ENCODE measurements at regions not wholly inside any gene's neighbourhood (a gene's known extent, or its start where the extent isn't known, plus 50 kb on each side); places are given as distances from the start of the nearest gene placed in this dataset.
"Not testable (repeated sequence)": the region's sequence is repeated elsewhere in the genome, so short reads cannot be mapped to it uniquely, and the experiment has no call there.

DNA sequence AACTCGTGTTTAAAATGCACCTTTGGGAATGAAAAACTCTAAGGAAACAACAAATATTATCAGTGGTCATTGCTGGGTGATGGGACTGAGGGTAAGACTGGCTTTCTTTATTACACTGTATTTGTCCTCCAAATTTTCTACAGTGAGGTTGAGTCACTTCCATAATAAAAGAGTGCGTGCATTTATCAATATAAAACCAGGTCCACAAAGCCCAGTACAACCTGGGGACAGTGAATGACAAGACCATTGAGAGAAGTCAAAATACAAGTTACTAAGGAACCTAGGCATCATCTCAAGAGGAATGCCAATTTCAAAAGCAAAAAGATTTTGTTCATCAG is 76.4 kb downstream of the MAGED4 start:
- no peak for DNase-seq

GRCh38 chrX:52261463-52262194 is 76.9 kb downstream of the MAGED4 start:
- peak; percentile 63 for DNase-seq

- no peak for DNase-seq
Observed at GRCh38 chrX:52262195-52262546, 77.5 kb downstream of the MAGED4 start.

- no peak for DNase-seq
Observed at GRCh38 chrX:52263417-52263816, 78.7 kb downstream of the MAGED4 start.

DNA sequence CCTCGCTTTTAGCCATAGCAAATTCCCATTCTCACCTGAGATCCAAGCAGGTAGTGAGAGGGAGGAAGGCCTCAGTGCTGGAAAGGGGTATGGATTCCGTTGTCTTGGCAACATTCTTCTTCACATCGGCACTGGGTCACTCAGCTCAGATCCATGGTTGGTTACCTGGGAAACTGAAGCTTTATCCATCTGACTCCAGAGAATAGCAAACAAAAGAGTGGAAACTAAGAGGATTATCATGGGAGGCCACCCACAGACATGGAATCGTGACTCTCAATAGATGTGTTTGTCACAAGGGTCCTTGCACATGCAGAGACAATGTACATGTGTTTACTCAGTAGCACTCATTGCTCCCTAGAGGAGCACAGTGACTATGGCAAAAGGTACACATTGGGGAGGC is 81.0 kb downstream of the MAGED4 start:
- no peak for DNase-seq

- not testable (repeated sequence) for DNase-seq
Observed at GRCh38 chrX:52268502-52268901, 83.8 kb downstream of the MAGED4 start.

GRCh38 chrX:52270453-52271116 is 85.9 kb downstream of the MAGED4 start:
- DNase-seq: no peak

- no peak for DNase-seq
Observed at GRCh38 chrX:52271206-52271605, 86.5 kb downstream of the MAGED4 start.

GRCh38 chrX:52277666-52278065 is 91.2 kb upstream of the XAGE2 start:
- DNase-seq: no peak

GRCh38 chrX:52280812-52281211 is 88.0 kb upstream of the XAGE2 start:
- no peak for DNase-seq

DNA sequence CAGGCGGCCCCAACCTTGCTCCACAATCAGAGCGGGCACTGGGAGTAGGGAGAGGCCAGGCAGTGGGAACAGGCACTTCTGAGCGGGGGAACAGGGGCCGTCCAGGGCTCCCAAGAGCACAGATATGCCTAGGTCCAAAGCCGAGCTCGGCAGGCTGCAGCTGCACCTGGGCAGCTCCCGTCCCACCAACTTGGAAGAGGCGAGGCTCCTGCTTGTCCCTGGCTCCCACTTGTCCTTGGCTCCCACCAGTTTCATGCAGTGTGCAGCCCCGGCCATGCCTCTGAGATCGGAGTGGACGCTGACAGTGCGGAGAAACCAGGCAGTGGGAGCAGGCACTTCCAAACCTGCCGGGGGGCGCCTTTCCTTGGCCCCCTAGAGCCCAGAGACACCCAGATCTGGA is 84.0 kb upstream of the XAGE2 start:
- no peak for DNase-seq

DNA sequence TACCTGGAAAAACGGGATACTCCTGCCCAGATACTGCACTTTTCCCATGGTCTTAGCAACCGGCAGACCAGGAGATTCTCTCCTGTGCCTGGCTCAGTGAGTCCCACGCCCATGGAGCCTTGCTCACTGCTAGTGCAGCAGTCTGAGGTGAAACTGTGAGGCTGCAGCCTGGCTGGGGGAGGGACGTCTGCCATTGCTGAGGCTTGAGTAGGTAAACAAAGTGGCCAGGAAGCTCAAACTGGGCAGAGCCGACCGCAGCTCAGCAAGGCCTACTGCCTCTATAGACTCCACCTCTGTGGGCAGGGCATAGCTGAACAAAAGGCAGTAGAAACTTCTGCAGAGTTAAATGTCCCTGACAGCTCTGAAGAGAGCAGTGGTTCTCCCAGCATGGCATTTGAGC is 69.9 kb upstream of the XAGE2 start:
- DNase-seq: not testable (repeated sequence)

DNA sequence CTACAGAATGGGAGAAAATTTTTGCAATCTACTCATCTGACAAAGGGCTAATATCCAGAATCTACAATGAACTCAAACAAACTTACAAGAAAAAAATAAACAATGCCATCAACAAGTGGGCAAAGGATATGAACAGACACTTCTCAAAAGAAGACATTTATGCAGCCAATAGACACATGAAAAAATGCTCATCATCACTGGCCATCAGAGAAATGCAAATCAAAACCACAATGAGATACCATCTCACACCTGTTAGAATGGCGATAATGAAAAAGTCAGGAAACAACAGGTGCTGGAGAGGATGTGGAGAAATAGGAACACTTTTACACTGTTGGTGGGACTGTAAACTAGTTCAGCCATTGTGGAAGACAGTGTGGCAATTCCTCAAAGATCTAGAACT is 60.3 kb upstream of the XAGE2 start:
- DNase-seq: not testable (repeated sequence)
